ENCODE measurements at regions not wholly inside any gene's neighbourhood (a gene's known extent, or its start where the extent isn't known, plus 50 kb on each side); places are given as distances from the start of the nearest gene placed in this dataset.
"Not testable (repeated sequence)": the region's sequence is repeated elsewhere in the genome, so short reads cannot be mapped to it uniquely, and the experiment has no call there.

DNA sequence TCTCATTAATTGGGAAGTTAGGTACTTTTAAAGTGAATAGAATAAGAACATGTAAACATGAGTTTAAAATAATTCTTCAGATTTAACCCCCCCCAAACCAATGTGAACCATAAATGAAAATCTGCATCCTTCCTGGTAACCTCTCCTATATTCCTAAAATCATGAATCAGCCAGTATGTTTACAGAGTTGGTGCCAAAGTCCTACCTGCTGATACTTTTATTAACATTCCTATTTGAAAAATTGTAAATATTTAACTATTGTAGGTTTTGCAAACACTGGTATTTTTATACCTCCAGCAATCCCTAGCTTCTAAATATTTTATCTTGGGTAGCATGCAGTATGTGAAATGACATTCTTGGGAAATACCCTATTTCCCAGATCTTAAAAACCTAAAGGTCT, 278.2 kb downstream of the RAB38 start:
- no peak for DNase-seq
- Histone ChIP-seq H3K4me3 (replicated peaks in 1 of 3) (no peak overlapping the region), H3K27ac (no peak overlapping the region), H3K27me3 (no peaks in the 10 kb centered on the region), H3K36me3 (no peaks in the 10 kb centered on the region), H3K4me1 (no peaks in the 10 kb centered on the region), H3K9me3 (no peaks in the 10 kb centered on the region)
- intact Hi-C loops (cut with DNase I) = no loop called here
- TF ChIP-seq, protein P1, sequence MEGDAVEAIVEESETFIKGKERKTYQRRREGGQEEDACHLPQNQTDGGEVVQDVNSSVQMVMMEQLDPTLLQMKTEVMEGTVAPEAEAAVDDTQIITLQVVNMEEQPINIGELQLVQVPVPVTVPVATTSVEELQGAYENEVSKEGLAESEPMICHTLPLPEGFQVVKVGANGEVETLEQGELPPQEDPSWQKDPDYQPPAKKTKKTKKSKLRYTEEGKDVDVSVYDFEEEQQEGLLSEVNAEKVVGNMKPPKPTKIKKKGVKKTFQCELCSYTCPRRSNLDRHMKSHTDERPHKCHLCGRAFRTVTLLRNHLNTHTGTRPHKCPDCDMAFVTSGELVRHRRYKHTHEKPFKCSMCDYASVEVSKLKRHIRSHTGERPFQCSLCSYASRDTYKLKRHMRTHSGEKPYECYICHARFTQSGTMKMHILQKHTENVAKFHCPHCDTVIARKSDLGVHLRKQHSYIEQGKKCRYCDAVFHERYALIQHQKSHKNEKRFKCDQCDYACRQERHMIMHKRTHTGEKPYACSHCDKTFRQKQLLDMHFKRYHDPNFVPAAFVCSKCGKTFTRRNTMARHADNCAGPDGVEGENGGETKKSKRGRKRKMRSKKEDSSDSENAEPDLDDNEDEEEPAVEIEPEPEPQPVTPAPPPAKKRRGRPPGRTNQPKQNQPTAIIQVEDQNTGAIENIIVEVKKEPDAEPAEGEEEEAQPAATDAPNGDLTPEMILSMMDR (IDR thresholded peaks at IDR 0.05) = no peak
- no peak for TF ChIP-seq POLR2A (IDR thresholded peaks at IDR 0.05)

GRCh38 chr11:87894961-87895360, 280.3 kb downstream of the RAB38 start:
- TF ChIP-seq POLR2A (IDR thresholded peaks at IDR 0.05) = no peak
- TF ChIP-seq, protein P1 (IDR thresholded peaks at IDR 0.05) = no peak
- 52 to 69% methylated on average over 1 of the region's 1 CpG for WGBS, 2 donors
- Histone ChIP-seq H3K27ac (no peak overlapping the region), H3K4me1 (no peaks in the 10 kb centered on the region), H3K27me3 (no peaks in the 10 kb centered on the region), H3K9me3 (no peaks in the 10 kb centered on the region), H3K4me3 (replicated peaks in 1 of 3) (no peak overlapping the region), H3K36me3 (no peaks in the 10 kb centered on the region)
- intact Hi-C loops (cut with DNase I) = no loop called here
- no peak for DNase-seq

DNA sequence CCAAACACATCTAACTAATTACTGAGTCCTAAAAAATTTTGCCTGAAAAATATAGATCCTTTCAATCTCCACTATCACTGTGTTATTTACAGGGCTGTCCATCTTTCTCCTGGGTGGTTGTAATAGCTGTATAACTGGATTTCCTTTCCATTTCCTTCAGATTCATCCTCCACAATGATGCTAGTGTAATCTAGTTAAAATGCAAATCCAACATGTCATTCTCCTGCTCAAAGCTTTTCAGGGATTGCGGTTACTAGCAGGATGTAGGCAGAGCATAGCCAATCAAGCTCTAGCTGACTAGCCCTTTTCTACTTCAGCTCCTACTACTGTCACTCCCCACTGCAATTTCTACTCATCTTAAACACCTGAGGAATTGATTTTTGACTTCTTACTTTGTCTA, 283.0 kb downstream of the RAB38 start:
- H3K36me3 ChIP-seq = no peaks in the 10 kb centered on the region
- WGBS, 2 donors = 84 to 97% methylated on average over 1 of the region's 1 CpG
- H3K4me1 ChIP-seq = no peaks in the 10 kb centered on the region
- intact Hi-C loops (cut with DNase I) = no loop called here
- H3K4me3 ChIP-seq (replicated peaks in 1 of 3) = no peak overlapping the region
- H3K27me3 ChIP-seq = no peaks in the 10 kb centered on the region
- no peak overlapping the region for H3K27ac ChIP-seq
- no peaks in the 10 kb centered on the region for H3K9me3 ChIP-seq
- TF ChIP-seq, protein P1 (IDR thresholded peaks at IDR 0.05) = no peak
- TF ChIP-seq POLR2A (IDR thresholded peaks at IDR 0.05) = no peak
- no peak for DNase-seq

GRCh38 chr11:87889126-87889525, 286.1 kb downstream of the RAB38 start:
- no peak for DNase-seq
- H3K4me1 ChIP-seq = no peaks in the 10 kb centered on the region
- TF ChIP-seq, protein P1 (IDR thresholded peaks at IDR 0.05) = no peak
- no peak for TF ChIP-seq POLR2A (IDR thresholded peaks at IDR 0.05)
- H3K4me3 ChIP-seq (replicated peaks in 1 of 3) = no peak overlapping the region
- H3K27me3 ChIP-seq = no peaks in the 10 kb centered on the region
- H3K27ac ChIP-seq = no peak overlapping the region
- no peaks in the 10 kb centered on the region for H3K9me3 ChIP-seq
- intact Hi-C loops (cut with DNase I) = no loop called here
- H3K36me3 ChIP-seq = no peaks in the 10 kb centered on the region

DNA sequence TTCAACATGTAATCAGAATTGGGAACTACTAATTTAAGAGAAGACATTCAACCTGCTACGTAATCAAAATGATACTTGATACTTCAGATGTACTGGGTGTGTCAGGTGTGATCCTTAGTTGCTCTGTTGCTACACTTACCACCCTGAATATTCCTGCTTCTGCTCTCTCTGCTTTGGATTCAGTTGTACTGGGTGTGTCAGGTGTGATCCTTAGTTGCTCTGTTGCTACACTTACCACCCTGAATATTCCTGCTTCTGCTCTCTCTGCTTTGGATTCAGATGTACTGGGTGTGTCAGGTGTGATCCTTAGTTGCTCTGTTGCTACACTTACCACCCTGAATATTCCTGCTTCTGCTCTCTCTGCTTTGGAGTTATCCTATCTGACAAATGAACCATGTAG, 290.2 kb downstream of the RAB38 start:
- H3K9me3 ChIP-seq; DNase-seq; H3K36me3 ChIP-seq; H3K27me3 ChIP-seq; intact Hi-C loops (cut with DNase I); H3K4me1 ChIP-seq; H3K4me3 ChIP-seq (replicated peaks in 1 of 3); H3K27ac ChIP-seq: not testable (repeated sequence)
- WGBS, 2 donors = 95 to 96% methylated on average over 1 of the region's 1 CpG

DNA sequence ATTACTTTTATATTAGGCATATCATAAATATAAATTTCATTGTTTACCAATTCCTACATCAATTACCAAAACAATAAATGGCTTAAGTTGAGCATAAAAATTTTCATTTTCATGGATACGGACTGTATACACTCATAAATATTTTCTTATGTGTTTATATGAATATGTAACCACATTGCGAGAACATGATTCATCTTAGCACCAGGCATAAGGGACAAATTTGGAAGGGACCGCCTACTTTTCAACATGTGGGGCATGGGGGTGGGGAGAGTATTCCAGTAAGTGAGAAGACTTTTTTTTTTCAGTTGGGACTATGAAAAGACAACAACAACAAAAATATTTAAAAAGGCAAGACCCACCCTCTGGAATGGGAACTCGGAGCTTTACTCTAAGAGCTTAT, 296.1 kb downstream of the RAB38 start:
- 82 to 85% methylated on average over 4 of the region's 4 CpGs for WGBS, 2 donors
- Histone ChIP-seq H3K27ac (no peak overlapping the region), H3K27me3 (no peaks in the 10 kb centered on the region), H3K9me3 (no peaks in the 10 kb centered on the region), H3K4me3 (replicated peaks in 1 of 3) (no peak overlapping the region), H3K4me1 (no peaks in the 10 kb centered on the region), H3K36me3 (no peaks in the 10 kb centered on the region)
- no peak for DNase-seq
- no peak for TF ChIP-seq POLR2A (IDR thresholded peaks at IDR 0.05)
- intact Hi-C loops (cut with DNase I) = no loop called here
